SK-N-MC (cell line): ENCODE measurements at regions not wholly inside any gene's neighbourhood (a gene's known extent, or its start where the extent isn't known, plus 50 kb on each side); places are given as distances from the start of the nearest gene placed in this dataset.
"Not testable (repeated sequence)": the region's sequence is repeated elsewhere in the genome, so short reads cannot be mapped to it uniquely, and the experiment has no call there.

Experiments used
- DNase-seq: peaks from one replicate; pipeline ENCODE4 v3.0.0-alpha.2; 2011; ENCODE audit warnings: low read depth, low spot score
- H3K27ac ChIP-seq: fragments of 200-600 bp; sonication (generic); 2 replicates; pipeline ENCODE4 v1.5.1; 2016; ENCODE audit warnings: mixed run types
- H3K36me3 ChIP-seq: fragments of 200-600 bp; sonication (generic); 2 replicates; pipeline ENCODE4 v1.6.1; 2017; ENCODE audit warnings: antibody characterized with exemption, low read length, mixed read lengths; ENCODE audit not compliant: insufficient read depth
- H3K4me3 ChIP-seq: fragments of 200-600 bp; sonication (generic); 2 replicates; pipeline ENCODE4 v1.5.1; 2016
- H3K9ac ChIP-seq: fragments of 200-600 bp; sonication (generic); 2 replicates; pipeline ENCODE4 v1.8.0; 2017; ENCODE audit warnings: mixed run types, mixed read lengths; ENCODE audit not compliant: insufficient read length
- H3K9me3 ChIP-seq: fragments of 200-600 bp; sonication (generic); 2 replicates; pipeline ENCODE4 v1.6.1; 2017; ENCODE audit warnings: low read depth, mild to moderate bottlenecking, antibody characterized with exemption, low read length, moderate library complexity, mixed read lengths
- EZH2 ChIP-seq: fragments of 200-600 bp; sonication (generic); IDR thresholded peaks from one replicate; pipeline ENCODE4 v1.6.1; 2017; ENCODE audit warnings: antibody characterized with exemption
- FOXP2 ChIP-seq: optimal IDR thresholded peaks from 2 replicates; pipeline ENCODE3; 2011; ENCODE audit warnings: mild to moderate bottlenecking, moderate library complexity; ENCODE audit not compliant: insufficient read depth; ENCODE audit errors: extremely low read length, control extremely low read depth
- POLR2AphosphoS5 ChIP-seq: IDR thresholded peaks from 2 replicates; pipeline ENCODE4 v1.6.1; 2012; ENCODE audit warnings: mild to moderate bottlenecking, low read depth, low read length, borderline replicate concordance

DNA sequence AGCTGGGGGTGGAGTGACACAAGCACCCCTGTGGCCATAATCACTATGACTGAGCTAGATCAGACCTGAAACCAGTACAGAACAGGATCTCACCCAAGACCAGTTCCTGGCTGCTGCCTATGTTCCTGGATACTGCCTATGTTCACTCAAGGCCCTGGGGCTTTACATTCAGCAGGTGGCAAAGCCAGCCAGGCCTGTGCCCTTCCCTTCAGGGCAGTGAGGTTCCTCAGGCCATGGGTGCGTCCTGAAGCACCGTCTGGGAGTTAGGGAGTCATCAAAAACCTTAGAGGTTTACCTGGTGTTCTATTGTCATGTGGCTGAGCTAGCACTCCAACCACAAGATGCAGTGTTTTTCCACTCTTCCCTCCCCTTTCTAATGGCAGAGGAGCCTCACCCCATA, 419.8 kb downstream of the TMEM232 start:
- TF ChIP-seq POLR2AphosphoS5 (no peak), EZH2 (no peak)
- no peak for DNase-seq
- Histone ChIP-seq H3K4me3 (no peak overlapping the region), H3K27ac (no peak overlapping the region), H3K36me3 (no peaks in the 10 kb centered on the region), H3K9me3 (no peaks in the 10 kb centered on the region), H3K9ac (no peak overlapping the region)

DNA sequence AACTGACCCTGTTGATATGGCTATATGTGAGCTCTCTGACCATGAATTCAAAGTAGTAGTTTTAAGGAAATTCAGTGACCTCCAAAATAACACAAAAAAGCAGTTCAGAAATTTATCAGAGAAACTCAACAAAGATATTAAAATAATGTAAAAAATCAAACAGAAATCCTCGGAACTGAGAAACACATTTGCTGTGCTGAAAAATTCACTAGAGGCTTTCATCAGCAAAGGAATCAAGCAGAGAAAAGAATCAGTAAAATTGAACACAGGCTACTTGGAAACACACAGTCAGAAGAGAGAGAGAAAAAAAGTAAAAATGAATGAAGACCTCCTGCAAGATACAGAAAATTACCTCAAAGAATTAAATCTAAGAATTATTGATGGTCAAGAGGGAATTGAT, 417.2 kb downstream of the TMEM232 start:
- Histone ChIP-seq H3K9me3 (no peaks in the 10 kb centered on the region), H3K36me3 (no peaks in the 10 kb centered on the region), H3K27ac (no peak overlapping the region), H3K9ac (no peak overlapping the region), H3K4me3 (no peak overlapping the region)
- TF ChIP-seq EZH2 (no peak), FOXP2 (no peak), POLR2AphosphoS5 (no peak)
- DNase-seq = no peak

DNA sequence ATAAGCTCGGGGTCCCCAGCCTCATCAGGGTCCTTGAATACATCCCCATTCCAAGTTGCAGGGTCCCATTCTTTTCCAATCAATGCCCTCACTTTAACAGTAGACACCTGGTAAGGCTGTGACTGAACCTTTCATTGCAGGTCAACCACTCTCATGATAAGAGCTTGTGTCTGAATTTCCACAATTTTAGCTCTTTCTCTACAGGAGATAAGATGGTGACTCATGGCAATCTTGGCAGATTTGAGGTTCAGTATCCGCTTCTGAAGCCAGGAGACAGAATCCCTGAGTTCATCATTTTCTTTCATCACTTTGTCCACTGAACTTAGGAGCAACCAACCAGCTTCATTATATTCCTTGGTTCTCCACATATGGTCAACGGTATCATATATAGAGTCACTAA, 409.9 kb downstream of the TMEM232 start:
- H3K9ac ChIP-seq, H3K27ac ChIP-seq, H3K4me3 ChIP-seq, DNase-seq, H3K36me3 ChIP-seq, H3K9me3 ChIP-seq: not testable (repeated sequence)

DNA sequence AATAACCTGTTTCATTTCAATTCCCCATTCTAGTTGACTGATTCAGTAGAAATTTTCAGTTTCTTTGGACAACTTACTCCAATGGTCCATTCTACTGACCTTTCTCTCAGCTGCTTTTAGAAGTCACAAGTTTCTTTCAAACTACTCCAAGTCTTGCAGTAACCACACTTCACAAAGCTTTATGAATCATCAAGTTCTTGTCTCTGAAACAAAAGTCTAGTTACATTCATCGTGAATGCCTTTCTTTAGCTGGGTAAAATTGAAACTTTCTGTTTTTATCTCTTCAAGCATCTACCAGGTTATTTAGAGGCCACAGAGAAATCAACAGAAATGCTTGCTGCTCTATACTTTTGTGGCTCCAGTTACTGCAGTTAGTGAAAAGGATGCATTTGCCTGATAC, 405.4 kb downstream of the TMEM232 start:
- Histone ChIP-seq H3K4me3 (no peak overlapping the region), H3K9ac (no peak overlapping the region), H3K36me3 (no peaks in the 10 kb centered on the region), H3K9me3 (no peaks in the 10 kb centered on the region), H3K27ac (no peak overlapping the region)
- TF ChIP-seq POLR2AphosphoS5 = no peak
- TF ChIP-seq EZH2 = no peak
- TF ChIP-seq FOXP2 = no peak
- no peak for DNase-seq

DNA sequence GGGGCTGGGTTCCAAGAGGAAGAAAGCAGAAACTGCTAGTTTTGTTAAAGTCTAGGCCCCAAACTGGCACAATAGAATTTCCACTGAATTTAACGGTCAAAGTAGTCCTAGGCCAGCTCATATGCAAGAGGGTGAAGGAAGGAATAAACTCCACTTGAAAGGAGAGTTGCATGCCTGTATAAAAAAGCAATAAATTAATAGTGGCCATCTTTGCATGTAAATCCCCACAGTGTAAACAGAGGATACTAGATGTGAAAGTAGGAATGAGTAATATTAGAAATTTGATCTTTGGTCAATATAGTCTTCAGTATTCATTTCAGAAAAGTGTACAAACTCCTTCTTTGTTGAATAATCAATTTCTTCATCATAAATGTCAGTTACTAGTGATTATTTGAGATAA, 403.1 kb downstream of the TMEM232 start:
- Histone ChIP-seq H3K9ac (no peak overlapping the region), H3K27ac (no peak overlapping the region; the same call in 1 of the 2 replicates), H3K36me3 (no peaks in the 10 kb centered on the region), H3K4me3 (no peak overlapping the region), H3K9me3 (no peaks in the 10 kb centered on the region)
- no peak for DNase-seq
- TF ChIP-seq EZH2 (no peak), FOXP2 (no peak), POLR2AphosphoS5 (no peak)

DNA sequence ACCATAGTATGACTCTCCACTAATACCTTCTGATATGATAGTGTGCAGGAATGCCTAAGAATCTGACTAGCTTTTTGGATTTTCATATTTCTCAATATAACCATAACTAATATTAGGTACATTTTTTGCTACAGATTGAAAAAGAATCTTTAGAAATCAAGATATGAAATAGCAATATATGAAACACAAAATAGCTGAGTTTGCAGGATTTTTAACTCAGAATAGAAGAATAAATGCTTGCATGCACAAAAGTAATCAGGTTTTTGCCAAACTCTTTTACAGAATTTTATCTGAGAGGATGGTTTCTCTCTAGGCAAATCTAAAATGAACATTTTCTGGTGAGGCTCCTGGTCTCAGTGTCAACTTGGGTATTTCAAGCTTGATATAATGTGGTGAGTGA, 402.6 kb downstream of the TMEM232 start:
- H3K36me3 ChIP-seq = no peaks in the 10 kb centered on the region
- TF ChIP-seq EZH2 (no peak), POLR2AphosphoS5 (no peak), FOXP2 (no peak)
- H3K9me3 ChIP-seq = no peaks in the 10 kb centered on the region
- no peak overlapping the region for H3K9ac ChIP-seq
- H3K27ac ChIP-seq = no peak overlapping the region; the same call in 1 of the 2 replicates
- no peak overlapping the region for H3K4me3 ChIP-seq
- no peak for DNase-seq

DNA sequence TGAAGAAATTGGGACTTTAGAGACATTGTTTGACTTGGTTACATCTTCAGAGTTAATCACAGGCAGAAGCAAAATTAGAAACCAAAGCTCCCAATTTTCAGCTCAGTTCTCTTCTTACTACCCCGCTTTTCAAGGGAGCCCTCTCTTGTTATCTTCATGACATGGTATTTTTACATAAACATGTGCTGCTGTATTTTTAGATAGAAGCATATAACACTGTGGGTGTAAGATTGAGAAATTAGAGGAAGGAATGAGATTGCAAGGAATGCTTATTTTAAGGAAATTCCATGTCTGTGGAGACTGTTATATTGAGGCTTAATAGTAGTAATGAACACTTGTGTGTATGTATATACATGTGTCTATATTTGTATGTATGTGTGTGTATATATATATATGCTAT, 401.6 kb downstream of the TMEM232 start:
- H3K36me3 ChIP-seq = no peaks in the 10 kb centered on the region
- no peak overlapping the region for H3K4me3 ChIP-seq
- no peak overlapping the region for H3K9ac ChIP-seq
- H3K9me3 ChIP-seq = no peaks in the 10 kb centered on the region
- no peak for DNase-seq
- TF ChIP-seq FOXP2 (no peak), POLR2AphosphoS5 (no peak), EZH2 (no peak)
- H3K27ac ChIP-seq = no peak overlapping the region

DNA sequence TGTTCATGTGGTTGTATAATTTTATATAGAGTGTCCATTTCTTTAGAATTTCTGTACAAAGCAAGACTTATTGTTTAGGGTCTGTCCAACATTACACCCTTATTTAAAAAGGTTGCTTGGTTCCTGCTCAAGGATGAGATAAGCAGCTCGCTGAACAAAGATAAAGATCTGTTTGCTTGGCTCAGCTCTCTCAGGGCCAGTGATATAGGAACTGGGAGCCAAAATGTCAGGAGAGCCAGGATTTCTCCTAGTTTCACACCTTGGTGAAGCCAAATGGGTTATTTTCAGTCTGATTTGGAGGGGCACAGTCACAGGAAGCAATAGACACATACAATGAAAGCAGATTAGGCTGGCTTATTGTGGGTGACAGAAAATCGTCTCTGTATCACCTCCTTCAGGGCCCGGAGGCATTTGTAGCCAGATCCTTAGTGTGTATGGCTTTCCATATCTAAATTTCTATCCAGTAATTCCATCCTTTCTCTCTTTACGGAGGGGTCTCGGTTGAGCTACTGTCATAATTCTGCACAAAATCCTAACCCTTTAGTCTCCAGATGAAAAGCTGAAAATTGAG, 396.4 kb downstream of the TMEM232 start:
- H3K27ac ChIP-seq = no peak overlapping the region
- DNase-seq = no peak
- H3K4me3 ChIP-seq = no peak overlapping the region
- H3K36me3 ChIP-seq = no peaks in the 10 kb centered on the region
- H3K9me3 ChIP-seq = no peaks in the 10 kb centered on the region
- TF ChIP-seq EZH2 = no peak
- no peak for TF ChIP-seq FOXP2
- TF ChIP-seq POLR2AphosphoS5 = no peak
- no peak overlapping the region for H3K9ac ChIP-seq

DNA sequence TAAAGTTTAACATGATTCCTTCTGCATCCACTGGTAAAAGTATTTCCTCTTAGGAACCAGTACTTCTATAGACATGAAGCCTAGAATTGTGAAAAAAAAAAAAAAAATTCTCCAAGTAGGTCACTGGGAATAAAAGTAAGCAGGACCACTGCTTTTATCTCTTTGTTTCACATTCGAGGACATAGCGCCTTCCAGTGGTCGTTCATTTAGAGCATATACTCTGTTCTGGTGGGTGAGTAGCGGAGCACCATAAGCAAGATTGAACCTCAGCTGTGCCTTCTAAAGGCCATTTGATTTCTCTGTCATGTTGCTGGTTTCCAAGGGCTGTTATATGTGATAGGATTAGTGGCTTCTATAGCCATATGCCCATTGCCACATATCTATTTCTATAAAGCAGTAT, 393.1 kb downstream of the TMEM232 start:
- Histone ChIP-seq H3K36me3 (no peaks in the 10 kb centered on the region), H3K9me3 (no peaks in the 10 kb centered on the region), H3K27ac (no peak overlapping the region), H3K4me3 (no peak overlapping the region), H3K9ac (no peak overlapping the region)
- TF ChIP-seq EZH2 (no peak), FOXP2 (no peak), POLR2AphosphoS5 (no peak)
- DNase-seq = no peak
